ENCODE measurements at regions not wholly inside any gene's neighbourhood (a gene's known extent, or its start where the extent isn't known, plus 50 kb on each side); places are given as distances from the start of the nearest gene placed in this dataset.
"Not testable (repeated sequence)": the region's sequence is repeated elsewhere in the genome, so short reads cannot be mapped to it uniquely, and the experiment has no call there.

DNA sequence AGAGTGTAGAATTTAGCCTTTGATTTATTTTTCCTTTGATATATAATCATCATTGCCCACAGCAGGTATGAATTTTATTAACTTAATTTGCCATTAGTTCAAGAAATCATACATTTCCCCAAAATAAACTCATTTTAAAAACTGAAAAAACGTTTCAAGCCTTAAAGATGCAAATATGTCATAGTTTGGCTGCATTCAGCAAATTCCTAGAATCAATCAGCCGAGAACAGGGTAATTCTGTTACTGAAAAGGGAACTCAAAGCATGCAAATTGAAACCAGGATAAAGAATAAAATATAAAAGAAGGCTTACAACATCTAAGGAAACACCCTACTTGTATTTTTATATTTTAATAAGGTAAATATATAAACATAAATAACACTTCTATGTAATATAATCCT lies 233.8 kb upstream of the PRKCQ start:
- no peak for DNase-seq (ENCODE audit: low read depth)

DNA sequence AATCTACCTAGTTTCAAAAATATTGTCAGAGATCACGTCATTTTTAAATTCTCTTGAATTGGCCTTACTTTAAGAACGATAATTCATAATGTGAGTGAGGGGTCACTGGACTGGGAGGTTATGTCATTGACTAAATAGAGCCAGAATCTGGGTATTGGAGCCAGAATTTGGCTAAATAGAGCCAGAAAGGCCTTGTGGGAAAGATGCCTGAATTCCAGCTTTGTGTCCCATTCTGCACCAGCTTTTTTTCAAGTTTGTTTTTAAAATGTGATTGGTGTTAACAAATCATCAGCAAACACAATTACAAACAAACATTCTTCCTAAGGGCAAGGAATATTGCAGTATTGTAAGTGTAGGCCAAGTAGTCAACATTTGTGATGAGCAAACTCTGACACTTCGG lies 233.2 kb upstream of the PRKCQ start:
- DNase-seq (ENCODE audit: low read depth), result no peak

DNA sequence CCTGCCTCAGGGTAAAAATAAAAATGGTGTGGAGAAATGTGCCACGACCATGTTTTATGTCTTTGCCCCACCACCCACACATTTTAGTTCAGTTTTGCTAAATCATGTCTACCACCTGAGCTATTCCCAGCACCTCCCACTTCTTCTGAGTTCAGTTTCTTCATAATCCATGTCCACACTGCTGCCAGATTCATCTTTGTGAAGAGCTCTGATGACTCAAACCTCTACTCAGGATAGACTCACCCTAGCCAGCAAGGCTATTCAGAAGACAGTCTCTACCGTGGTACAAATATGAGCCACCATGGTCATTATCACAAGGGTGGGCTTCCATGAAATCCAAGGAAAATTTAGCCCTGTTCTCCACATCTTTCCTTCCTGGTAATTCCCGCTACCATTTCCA lies 231.1 kb upstream of the PRKCQ start:
- no peak for DNase-seq (ENCODE audit: low read depth)

DNA sequence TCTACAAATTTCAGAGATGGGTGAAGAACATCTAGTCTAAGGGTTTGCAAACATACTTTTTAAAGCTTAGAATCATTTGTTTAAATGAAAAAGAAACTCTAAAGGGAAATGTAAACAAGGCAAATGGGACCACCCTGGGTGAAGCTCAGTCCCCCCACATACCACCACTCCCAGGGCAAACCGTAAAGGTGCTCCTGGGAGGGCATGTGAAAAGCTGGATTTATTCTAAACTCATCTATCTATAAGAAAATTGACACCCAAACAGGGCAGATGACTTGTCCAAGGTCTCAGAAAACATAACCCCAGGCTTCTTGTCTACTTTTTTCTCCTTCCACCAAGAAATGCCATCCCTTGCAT lies 223.3 kb upstream of the PRKCQ start:
- no peak for DNase-seq (ENCODE audit: low read depth)

DNA sequence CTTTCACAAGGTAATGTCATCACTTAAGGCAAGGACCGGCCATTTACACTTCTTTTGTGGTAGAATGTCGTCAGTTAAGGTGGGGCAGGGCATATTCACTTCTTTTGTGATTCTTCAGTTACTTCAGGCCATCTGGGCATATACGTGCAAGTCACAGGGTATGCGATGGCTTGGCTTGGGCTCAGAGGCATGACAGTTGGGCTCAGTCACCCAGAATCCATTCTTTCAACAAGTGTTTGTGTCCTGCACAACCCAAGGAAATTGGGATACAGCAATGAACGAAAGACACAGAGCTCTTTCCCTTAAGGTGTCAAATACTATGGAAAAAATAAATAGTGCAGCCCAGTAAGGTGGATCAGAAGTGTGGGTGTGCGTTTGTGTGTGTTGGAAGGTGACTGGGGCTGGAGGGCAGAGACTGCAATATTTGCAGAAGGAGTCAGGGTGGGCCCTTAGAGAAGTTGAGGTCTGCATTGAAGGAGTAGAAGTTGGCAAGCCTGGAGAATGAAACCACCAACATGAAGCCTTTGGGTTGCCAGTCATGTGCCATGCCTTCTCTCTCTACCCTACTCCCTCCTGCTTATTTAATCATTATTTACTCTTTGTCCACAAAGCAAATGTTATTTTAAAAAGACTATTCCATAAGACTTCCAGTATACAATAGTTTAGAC lies 222.8 kb upstream of the PRKCQ start:
- no peak for DNase-seq (ENCODE audit: low read depth)

DNA sequence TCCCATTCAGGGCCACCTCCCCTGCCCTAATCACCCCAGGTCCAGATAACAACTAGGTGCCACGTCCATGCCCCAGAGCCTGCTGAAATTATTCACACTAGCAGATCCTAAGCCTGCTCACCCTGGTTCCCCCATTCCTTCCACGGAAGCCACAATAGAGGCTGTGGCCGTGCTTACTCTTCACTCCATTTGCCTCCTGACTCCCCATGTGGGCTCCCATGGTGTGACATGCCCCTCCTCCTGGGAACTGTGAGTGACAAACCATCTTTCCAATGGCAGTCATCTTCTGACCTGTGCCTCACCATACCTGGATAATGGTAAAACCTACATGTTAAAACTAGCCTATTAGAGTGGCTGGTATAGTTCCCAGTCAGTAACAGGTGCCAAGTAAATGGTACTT lies 216.2 kb upstream of the PRKCQ start:
- no peak for DNase-seq (ENCODE audit: low read depth)

DNA sequence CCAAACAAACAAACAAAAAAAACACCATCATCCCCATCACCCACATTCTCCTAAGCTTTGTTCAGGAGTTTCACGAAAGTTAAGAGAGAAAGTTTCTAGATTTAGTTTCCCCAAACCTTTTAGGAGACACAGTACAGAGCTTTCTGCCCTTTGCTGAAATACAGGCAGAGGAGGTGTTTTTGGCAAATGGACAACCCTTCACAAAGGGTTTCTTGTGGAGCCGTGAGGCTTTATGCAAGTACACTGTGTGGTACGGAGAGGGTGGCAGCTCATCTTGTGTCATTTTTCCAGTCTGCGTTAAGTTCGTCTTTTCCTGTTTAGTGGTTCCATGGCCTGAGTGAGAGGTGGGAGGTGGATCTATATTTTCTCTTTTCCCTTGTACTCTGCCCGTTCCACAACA lies 215.5 kb upstream of the PRKCQ start:
- no peak for DNase-seq (ENCODE audit: low read depth)

DNA sequence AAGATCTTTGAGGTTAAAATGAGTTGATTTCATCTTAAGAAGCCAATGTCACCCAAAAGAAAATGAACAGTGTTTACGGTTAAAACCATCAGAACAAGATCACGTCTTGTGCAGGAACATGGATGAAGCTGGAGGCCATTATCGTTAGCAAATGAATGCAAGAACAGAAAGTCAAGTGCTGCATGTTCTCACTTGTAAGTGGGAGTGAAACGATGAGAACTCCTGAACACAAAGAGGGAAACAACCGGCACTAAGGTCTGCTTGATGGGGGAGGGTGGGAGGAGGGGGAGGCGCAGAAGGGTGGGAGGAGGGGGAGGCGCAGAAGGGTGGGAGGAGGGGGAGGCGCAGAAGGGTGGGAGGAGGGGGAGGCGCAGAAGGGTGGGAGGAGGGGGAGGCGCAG lies 214.8 kb upstream of the PRKCQ start:
- DNase-seq (ENCODE audit: low read depth), result not testable (repeated sequence)

DNA sequence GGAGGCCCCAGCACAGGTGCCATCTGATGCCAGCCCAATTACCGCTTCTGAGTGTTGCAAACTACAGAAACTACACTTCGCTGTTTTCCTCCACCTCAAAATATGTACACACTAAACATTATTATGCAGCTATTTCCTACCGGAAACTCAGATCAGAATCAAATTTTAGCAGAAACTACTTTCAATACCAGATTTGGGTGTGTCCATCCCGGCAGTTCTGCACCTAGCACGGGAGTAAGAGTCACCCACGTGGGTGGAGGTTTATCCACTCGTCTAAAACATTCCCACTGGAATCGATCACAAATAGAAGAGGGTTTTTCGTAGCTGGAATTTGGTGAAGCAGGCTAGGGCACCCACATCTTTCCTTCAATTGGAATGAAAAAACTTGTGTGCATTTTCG lies 214.4 kb upstream of the PRKCQ start:
- no peak for DNase-seq (ENCODE audit: low read depth)

DNA sequence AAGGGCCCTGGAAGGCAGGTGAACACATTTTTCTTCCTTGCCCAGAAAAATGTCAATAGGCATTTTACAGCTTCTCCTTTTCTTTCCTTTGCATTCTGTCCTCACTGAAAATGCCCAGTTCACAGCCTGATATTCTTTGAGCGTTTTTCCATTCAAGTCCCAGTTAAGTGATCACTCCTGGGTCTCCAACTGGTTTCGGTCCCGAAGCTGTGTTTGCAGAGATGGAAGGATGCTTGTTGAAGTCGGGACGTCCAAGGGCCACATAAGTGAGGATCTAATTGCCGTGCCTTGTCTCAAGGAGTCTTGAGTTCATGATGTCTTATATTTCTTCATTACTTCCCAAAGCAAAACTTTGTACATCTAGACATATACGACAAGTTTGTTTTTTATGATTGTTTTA lies 208.7 kb upstream of the PRKCQ start:
- DNase-seq (ENCODE audit: low read depth), result no peak

DNA sequence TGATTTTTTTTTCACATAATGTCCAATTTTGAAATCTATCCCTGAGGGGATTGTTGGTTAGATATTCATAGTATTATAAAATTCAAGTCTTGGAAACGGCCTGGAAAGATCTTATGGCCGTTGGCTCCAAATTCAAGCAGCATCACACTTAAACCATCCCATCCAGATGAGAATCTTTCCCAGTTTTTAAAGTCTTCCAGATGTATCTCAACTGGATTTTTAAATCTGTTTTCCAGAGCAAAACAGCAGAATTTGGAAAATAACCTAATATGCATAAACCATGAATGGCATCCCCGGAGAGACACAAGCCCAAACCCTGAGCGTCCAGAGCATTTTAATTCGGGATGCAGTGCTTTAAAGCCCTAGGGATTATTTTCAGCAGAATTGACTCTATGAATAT lies 208.2 kb upstream of the PRKCQ start:
- DNase-seq (ENCODE audit: low read depth), result no peak

DNA sequence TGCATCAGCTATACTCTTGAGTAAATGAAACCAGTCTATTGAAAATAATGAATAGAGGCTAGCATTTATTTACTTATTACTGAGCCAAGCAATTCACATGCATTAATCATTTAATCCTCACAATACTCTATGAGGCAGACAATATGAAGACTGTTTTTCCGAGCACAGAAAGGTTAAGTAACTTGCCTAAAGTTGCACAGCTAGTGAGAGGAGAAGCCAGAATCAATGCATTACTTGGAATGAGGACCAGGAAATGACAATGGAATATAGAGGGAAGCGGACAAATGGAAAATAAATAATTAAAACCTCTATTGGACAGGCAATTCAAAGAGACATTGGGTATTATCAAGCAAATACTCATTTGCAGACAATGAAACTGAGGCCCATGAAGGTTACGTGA lies 207.6 kb upstream of the PRKCQ start:
- no peak for DNase-seq (ENCODE audit: low read depth)

DNA sequence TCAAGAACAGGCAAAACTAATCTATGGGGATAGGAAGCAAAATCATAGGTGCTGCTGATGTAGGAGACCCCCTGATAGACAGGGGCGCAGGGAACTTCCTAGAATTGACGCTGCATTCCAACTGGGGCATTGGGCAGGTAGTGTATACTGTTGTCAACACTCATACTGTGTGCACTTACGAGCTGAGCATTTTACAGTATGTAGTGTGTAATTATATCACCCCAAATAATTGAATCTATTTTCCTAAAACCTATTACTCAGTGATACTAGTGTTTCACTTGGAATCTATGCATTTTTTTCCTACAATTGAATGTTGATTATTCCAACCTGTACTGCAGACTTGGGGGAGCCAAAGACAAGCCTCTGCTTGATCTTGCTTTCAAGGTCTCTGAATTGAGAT lies 207.0 kb upstream of the PRKCQ start:
- no peak for DNase-seq (ENCODE audit: low read depth)

DNA sequence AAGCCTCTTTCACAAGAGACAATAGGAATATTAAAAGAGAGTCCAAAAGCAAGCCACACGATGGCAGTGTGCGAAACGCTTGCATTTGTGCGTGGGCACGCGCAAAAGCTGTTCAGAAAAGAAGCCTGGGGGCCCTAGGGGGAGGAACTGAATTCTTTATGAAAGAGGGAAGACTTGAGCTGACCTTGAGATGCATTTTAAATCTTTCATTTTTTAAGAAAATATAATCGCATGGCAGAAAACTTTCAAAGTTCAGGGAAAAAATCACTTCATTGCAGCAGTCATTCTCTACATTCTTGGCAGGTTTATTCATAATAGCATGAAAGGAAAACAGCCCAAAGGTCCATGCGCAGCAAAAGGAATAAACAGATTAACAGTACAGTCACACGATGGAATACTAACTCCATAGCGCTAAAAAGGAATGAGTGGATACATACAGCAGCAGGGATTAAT lies 206.5 kb upstream of the PRKCQ start:
- DNase-seq (ENCODE audit: low read depth), result no peak

DNA sequence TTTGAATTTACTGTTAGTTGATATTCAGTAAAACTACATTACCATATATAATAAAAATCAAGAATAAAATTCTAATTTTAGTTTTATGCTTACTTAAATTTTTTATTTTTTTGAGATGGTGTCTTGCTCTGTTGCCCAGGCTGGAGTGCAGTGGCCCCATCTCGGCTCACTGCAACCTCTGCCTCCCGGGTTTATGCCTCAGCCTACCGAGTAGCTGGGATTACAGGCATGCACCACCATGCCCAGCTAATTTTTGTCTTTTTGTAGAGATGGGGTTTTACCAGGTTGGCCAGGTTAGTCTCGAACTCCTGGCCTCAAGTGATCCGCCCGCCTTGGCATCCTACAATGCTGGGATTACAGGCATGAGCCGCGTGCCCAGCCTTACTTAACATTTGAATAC lies 204.4 kb upstream of the PRKCQ start:
- DNase-seq (ENCODE audit: low read depth), result not testable (repeated sequence)

DNA sequence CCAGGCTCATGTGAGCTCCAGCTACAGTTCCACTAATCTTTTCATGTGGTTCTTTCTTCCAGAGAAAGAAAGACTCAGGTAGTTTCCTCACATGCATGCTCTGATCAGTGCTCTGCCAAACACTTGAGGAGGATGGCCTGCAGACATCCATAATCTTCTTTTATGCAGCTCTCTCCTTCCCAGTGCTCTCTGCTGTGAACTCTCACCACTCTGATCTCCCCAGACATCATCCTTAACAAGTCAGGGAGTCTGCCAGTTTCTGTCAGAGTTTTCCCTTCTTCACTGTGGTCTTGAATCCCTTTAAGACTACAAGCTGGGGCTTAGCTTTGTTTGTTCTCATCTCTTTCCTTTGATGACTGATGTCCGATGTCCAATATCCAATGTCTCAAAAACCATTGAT lies 203.4 kb upstream of the PRKCQ start:
- no peak for DNase-seq (ENCODE audit: low read depth)

DNA sequence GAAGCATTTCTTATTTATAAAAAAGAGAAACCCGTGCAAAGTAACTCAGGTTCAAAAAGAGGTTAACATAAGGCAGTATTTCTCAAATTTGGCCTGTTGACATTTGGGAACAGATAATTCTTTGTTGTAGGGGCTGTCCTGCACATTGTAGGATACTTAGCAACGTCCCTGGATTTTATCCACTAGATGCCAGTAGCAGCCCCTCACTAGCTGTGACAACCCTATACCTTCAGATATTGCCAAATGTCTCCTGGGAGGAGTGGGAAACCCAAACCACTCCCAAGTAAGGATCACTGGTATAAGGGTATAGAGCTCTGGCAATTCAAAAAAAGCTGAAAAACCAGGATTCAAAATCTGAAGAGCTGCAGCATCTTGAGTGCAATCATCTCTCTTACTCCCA lies 202.3 kb upstream of the PRKCQ start:
- no peak for DNase-seq (ENCODE audit: low read depth)

DNA sequence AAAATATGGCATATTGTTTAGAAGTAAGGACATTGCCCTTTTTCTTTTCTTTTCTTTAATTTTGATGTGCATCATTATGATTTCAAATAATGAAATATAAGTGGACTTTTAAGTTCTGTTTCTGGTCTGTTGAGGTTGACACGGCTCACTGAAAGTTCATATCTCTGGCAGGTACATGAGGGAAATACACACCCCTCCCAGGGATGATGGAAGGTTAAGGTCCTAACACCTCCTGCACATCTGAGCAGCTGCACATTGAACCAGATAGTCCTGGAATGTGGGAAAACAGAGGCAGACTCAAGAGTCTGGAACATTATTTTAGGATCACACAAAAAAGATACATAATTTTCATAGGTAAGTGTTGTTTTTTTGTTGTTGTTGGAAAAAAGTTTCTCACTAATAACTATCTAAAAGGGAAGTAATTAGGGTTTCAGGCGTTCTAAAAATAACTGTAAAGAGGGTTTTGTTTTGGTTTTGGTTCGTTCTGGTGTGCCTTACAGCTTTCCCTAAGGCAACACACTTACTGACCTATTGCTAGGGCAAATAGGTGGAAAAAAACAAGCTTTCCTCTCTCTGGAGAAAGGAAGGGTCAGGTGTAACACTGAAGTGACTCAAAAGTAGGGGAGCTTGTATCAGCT lies 201.2 kb upstream of the PRKCQ start:
- no peak for DNase-seq (ENCODE audit: low read depth)

DNA sequence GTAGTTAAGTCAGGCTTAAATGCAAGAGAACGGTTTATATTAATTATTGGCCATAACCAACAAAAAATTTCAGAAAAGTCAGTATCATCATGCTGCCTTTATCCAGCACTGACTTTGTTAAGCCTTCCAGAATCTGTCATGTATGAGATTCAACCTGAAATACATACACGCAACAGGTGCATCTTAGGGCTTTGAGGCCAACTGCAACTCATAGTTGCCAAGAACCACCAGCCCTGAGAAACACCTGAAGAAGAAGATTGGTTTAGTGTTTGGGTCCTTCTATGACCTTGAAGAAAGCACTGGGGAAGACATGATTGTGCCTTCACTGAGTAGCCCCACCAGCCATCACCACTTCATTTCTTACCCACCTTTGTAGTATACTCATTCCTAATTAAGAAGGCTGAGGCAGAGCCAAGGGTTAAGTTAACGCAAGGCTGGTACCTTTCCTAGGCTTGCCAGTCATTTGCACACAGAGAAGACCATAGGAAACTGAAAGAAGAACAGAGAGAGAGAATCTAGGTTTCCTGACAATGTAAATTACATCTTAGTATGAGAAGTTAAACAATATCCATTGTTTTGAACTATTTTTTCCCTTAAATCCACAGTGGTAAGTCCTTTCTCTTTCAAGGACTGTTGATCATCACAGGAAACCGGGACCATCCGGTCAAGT lies 200.1 kb upstream of the PRKCQ start:
- DNase-seq (ENCODE audit: low read depth), result no peak

DNA sequence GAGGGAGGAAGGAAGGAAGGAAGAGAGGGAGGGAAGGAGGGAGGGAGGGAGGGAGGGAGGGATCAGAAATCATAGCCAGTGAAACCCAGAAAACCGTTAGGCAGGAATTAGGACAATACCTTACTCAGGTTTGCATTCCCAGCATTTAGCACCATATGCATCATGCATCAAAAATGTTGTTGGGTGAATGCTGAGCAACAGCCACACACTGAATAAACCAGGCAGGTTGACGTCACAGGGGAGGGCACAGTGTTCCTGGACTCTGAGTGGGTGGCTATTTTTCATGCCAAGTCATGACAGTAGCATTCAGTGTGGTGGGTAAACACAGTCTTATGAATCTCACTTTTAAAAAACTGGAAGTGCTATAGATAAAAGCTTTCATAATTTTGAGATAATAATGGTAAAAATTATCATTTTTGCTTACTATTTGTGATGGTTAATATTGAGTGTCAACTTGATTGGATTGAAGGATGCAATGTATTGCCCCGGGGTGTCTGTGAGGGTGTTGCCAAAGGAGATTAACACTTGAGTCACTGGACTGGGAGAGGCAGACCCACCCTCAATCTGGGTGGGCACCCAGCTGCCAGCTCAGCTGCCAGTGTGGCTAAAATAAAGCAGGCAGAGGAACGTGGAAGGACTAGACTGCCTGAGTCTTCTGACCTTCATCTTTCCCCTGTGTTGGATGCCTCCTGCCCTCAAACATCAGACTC lies 199.1 kb upstream of the PRKCQ start:
- DNase-seq (ENCODE audit: low read depth), result no peak

DNA sequence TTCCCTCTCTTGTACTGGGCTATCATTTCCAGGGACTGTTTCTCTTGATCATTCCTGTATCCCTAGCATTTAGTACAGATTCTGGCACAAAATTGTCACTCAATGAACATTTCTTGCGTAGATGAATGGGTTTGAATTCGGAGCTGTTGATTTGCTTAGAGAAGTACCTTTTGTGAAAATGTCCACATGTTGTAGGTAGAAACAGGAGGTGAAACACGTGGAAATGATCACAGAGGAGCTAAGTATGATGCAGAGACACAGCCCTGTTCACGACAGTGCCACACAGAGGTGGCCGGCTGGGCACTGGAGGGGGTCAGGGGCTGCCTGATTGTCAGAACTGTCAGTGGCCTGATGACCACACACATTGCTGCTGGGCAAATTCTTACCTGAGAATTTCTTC lies 196.1 kb upstream of the PRKCQ start:
- no peak for DNase-seq (ENCODE audit: low read depth)

DNA sequence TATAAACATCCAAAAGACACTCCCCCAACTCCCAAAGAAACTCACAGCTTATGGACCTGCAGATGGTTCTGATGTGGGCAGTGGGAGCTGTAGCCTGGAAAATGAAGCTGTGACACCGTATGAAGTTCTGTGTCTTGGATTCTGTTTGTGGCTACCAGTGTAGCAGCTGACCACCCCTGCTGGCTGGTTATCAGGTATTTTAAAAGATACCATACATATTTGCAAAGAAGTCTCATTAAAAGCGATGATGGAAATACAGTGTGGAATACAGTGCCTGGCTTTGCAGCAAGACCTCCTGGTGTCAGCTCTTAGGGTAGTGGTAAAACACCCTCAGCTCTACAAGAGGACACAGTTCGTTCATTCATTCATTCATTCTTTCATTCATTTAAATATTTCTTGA lies 194.3 kb upstream of the PRKCQ start:
- no peak for DNase-seq (ENCODE audit: low read depth)

DNA sequence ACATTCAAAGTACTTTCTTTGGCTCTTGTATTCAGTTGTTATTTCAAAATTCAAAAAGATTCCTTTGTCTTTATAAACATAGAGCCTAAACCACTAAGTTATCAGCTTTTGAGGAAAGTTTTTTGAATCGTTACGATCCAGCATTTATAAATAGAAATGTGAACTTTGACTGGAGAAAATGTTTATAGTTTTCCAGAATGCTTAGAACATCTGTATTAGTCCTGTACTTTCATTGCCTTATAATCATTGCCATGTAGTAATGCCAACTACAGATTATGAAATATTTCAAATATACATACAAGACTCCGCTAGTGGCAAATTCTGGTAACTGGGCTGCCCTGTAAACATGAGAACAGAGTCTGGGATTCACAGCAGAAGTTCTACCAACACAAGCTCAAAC lies 191.3 kb upstream of the PRKCQ start:
- no peak for DNase-seq (ENCODE audit: low read depth)
